ENCODE measurements at regions not wholly inside any gene's neighbourhood (a gene's known extent, or its start where the extent isn't known, plus 50 kb on each side); places are given as distances from the start of the nearest gene placed in this dataset.

- no peak for DNase-seq (ENCODE audit: low spot score)
- Histone ChIP-seq H3K79me2 (ENCODE audit: insufficient read depth, low read depth, low read length) (no peaks in the 10 kb centered on the region), H3K36me3 (ENCODE audit: insufficient read depth, low read length) (no peaks in the 10 kb centered on the region), H3K9me3 (ENCODE audit: low read length) (no peaks in the 10 kb centered on the region), H3K4me2 (ENCODE audit: low read length) (no peak overlapping the region), H4K20me1 (ENCODE audit: insufficient read depth, low read length) (no peaks in the 10 kb centered on the region), H3K9me2 (ENCODE audit: insufficient read depth, low read length) (0 out of 2 replicates have a peak, but pooled peaks cover under 1% of the 10 kb centered on the region), H2AFZ (ENCODE audit: low read length) (no peak overlapping the region), H3K27ac (ENCODE audit: low read depth, low read length, poor library complexity, severe bottlenecking) (no peak overlapping the region), H3K4me3 (ENCODE audit: low read depth, low read length, poor library complexity, severe bottlenecking) (no peak overlapping the region), H3K4me1 (ENCODE audit: insufficient read depth, low read length, poor library complexity, severe bottlenecking) (no peaks in the 10 kb centered on the region)
- intact Hi-C loops (cut with micrococcal nuclease; ENCODE audit: unreplicated experiment), result no loop called here
- POLR2A ChIA-PET, result no interaction called here
- BruUV-seq (replicated peaks), result no TSS peak
- TF ChIP-seq CTCF (conservative IDR thresholded peaks at IDR 0.05; ENCODE audit: low read length) (no peak), EZH2phosphoT487 (IDR thresholded peaks at IDR 0.05; ENCODE audit: borderline replicate concordance, low read depth, low read length) (no peak)
- CTCF ChIA-PET (ENCODE audit: unreplicated experiment), result no interaction called here
These were observed 163.9 kb downstream of the KCTD15 start for GRCh38 chr19:33960566-33960965.

GRCh38 chr19:33962161-33962560, 165.5 kb downstream of the KCTD15 start:
- no TSS peak for BruUV-seq (replicated peaks)
- no peaks in the 10 kb centered on the region for H4K20me1 ChIP-seq (ENCODE audit: insufficient read depth, low read length)
- DNase-seq (ENCODE audit: low spot score), result no peak
- no peak overlapping the region for H3K27ac ChIP-seq (ENCODE audit: low read depth, low read length, poor library complexity, severe bottlenecking)
- no peak overlapping the region for H3K4me2 ChIP-seq (ENCODE audit: low read length)
- no peaks in the 10 kb centered on the region for H3K9me3 ChIP-seq (ENCODE audit: low read length)
- H3K4me3 ChIP-seq (ENCODE audit: low read depth, low read length, poor library complexity, severe bottlenecking), result no peak overlapping the region
- intact Hi-C loops (cut with micrococcal nuclease; ENCODE audit: unreplicated experiment), result no loop called here
- 0 out of 2 replicates have a peak, but pooled peaks cover 3% of the 10 kb centered on the region for H3K9me2 ChIP-seq (ENCODE audit: insufficient read depth, low read length)
- H3K79me2 ChIP-seq (ENCODE audit: insufficient read depth, low read depth, low read length), result no peaks in the 10 kb centered on the region
- TF ChIP-seq CTCF (conservative IDR thresholded peaks at IDR 0.05; ENCODE audit: low read length), result no peak
- TF ChIP-seq EZH2phosphoT487 (IDR thresholded peaks at IDR 0.05; ENCODE audit: borderline replicate concordance, low read depth, low read length), result no peak
- POLR2A ChIA-PET, result no interaction called here
- no peak overlapping the region for H2AFZ ChIP-seq (ENCODE audit: low read length)
- no peaks in the 10 kb centered on the region for H3K36me3 ChIP-seq (ENCODE audit: insufficient read depth, low read length)
- CTCF ChIA-PET (ENCODE audit: unreplicated experiment), result no interaction called here
- H3K4me1 ChIP-seq (ENCODE audit: insufficient read depth, low read length, poor library complexity, severe bottlenecking), result no peaks in the 10 kb centered on the region

GRCh38 chr19:33963514-33963913, 166.8 kb downstream of the KCTD15 start:
- H3K9me3 ChIP-seq (ENCODE audit: low read length), result no peaks in the 10 kb centered on the region
- intact Hi-C loops (cut with micrococcal nuclease; ENCODE audit: unreplicated experiment), result no loop called here
- no peak overlapping the region for H3K4me2 ChIP-seq (ENCODE audit: low read length)
- CTCF ChIA-PET (ENCODE audit: unreplicated experiment), result no interaction called here
- H3K27ac ChIP-seq (ENCODE audit: low read depth, low read length, poor library complexity, severe bottlenecking), result no peak overlapping the region
- no TSS peak for BruUV-seq (replicated peaks)
- TF ChIP-seq CTCF (conservative IDR thresholded peaks at IDR 0.05; ENCODE audit: low read length) (no peak), EZH2phosphoT487 (IDR thresholded peaks at IDR 0.05; ENCODE audit: borderline replicate concordance, low read depth, low read length) (no peak)
- H3K36me3 ChIP-seq (ENCODE audit: insufficient read depth, low read length), result no peaks in the 10 kb centered on the region
- POLR2A ChIA-PET, result interaction anchor here (0.6 to 0.7 kb wide), 2 partner anchors 100 to 148 kb away, joined by 3 to 5 read pairs; no protein-coding TSS in a partner anchor
- no peak overlapping the region for H3K4me3 ChIP-seq (ENCODE audit: low read depth, low read length, poor library complexity, severe bottlenecking)
- DNase-seq (ENCODE audit: low spot score), result no peak
- no peaks in the 10 kb centered on the region for H4K20me1 ChIP-seq (ENCODE audit: insufficient read depth, low read length)
- 0 out of 2 replicates have a peak, but pooled peaks cover 3% of the 10 kb centered on the region for H3K9me2 ChIP-seq (ENCODE audit: insufficient read depth, low read length)
- H3K4me1 ChIP-seq (ENCODE audit: insufficient read depth, low read length, poor library complexity, severe bottlenecking), result no peaks in the 10 kb centered on the region
- no peaks in the 10 kb centered on the region for H3K79me2 ChIP-seq (ENCODE audit: insufficient read depth, low read depth, low read length)
- no peak overlapping the region for H2AFZ ChIP-seq (ENCODE audit: low read length)

Data from OCI-LY7 (cell line).